Activated T-cell treated with anti-CD3 and anti-CD28 coated beads, Interleukin-2, amount 50 U/mL, for 72 hours (primary cell): ENCODE measurements at regions not wholly inside any gene's neighbourhood (a gene's known extent, or its start where the extent isn't known, plus 50 kb on each side); places are given as distances from the start of the nearest gene placed in this dataset.

Experiments used
- ATAC-seq, 2 donors: fragments of 150-1000 bp; cut with Tn5 transposase; replicated peaks in 1 of 2; 2 replicates each; pipeline ENCODE4 v1.10.0; 2021; ENCODE audit warnings: moderate library complexity in 2 of 2, mild to moderate bottlenecking in 1 of 2
- DNase-seq, 2 donors: peaks; one replicate each; pipeline ENCODE4 v3.0.0; 2021 to 2022; ENCODE audit warnings: mixed read lengths in 1 of 2
- H3K27ac Mint-ChIP-seq: one replicate; pipeline ENCODE4 v1.8.0; 2022; ENCODE audit warnings: mild to moderate bottlenecking, moderate library complexity, mixed read lengths
- H3K27me3 Mint-ChIP-seq: one replicate; pipeline ENCODE4 v1.8.0; 2022; ENCODE audit warnings: low read depth, mixed read lengths
- H3K36me3 Mint-ChIP-seq, 2 donors: one replicate each; pipeline ENCODE4 v1.8.0; 2022; ENCODE audit warnings: mixed read lengths in 2 of 2, mild to moderate bottlenecking in 1 of 2; ENCODE audit not compliant: insufficient read depth in 2 of 2
- H3K4me1 Mint-ChIP-seq: one replicate; pipeline ENCODE4 v1.8.0; 2022; ENCODE audit warnings: low read depth, mixed read lengths
- H3K4me3 Mint-ChIP-seq, 2 donors: one replicate each; pipeline ENCODE4 v1.8.0; 2022; ENCODE audit warnings: mild to moderate bottlenecking in 2 of 2, mixed read lengths in 2 of 2, moderate library complexity in 2 of 2
- H3K9me3 Mint-ChIP-seq, 2 donors: one replicate each; pipeline ENCODE4 v1.8.0; 2022; ENCODE audit warnings: mixed read lengths in 2 of 2

GRCh38 chr20:22652681-22653588 is 68.6 kb upstream of the FOXA2 start:
- no peak for ATAC-seq
- H3K9me3 Mint-ChIP-seq: peaks cover 0 to 1% of the 10 kb centered on the region in 2 donors
- no peak overlapping the region for H3K4me3 Mint-ChIP-seq

DNA sequence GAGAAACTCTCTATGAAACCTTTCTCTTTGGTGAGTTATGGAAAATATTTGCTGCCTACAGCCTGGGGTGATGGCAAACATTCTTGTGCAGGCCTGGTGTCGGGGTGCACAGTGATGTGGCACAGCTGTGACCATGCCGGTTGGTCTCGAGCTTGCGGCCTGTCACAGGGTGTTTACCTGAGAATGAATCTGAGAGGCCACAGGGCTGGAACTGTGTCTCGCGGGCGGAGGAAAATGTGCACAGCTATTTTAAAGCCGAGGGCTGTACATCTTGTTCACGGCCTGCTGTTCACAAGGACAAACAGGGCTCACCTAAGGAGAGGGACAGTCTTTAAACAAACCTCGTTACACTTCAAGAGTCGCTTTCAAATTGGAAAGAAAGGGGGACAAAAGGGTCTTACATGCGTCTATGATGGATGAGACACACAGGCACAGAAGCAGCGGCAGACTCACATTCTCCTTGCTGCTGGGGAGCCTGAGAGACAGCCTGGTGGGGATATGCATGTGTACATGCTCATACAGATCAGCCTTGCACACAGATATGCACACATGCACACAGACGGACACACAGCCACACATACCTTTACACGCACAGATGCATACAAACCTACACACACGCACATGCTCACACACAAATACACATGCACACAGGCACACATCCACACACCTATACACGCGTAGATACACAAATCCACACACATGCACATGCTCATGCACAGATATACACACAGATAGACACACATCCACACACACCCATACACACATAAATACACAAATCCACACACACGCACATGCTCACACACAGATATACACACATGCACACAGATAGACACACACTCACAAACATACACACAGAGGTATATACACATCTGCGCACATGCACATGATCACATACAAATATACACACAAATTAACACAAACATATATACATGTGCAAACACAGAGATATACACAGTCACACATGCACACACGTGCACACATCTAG is 69.6 kb upstream of the FOXA2 start:
- Mint-ChIP-seq H3K36me3 (no peaks in the 10 kb centered on the region), H3K27me3 (no peaks in the 10 kb centered on the region), H3K27ac (no peak overlapping the region), H3K4me1 (no peaks in the 10 kb centered on the region), H3K4me3 (no peak overlapping the region), H3K9me3 (peaks cover 0 to 1% of the 10 kb centered on the region in 2 donors)
- ATAC-seq: no peak
- DNase-seq: no peak

More at GRCh38 chr20:22652681-22653588, 68.6 kb upstream of the FOXA2 start:
- no peak overlapping the region for H3K27ac Mint-ChIP-seq
- no peak for DNase-seq
- H3K36me3 Mint-ChIP-seq: no peaks in the 10 kb centered on the region
- H3K4me1 Mint-ChIP-seq: no peaks in the 10 kb centered on the region
- H3K27me3 Mint-ChIP-seq: no peaks in the 10 kb centered on the region

- peaks cover 2 to 5% of the 10 kb centered on the region in 2 donors for H3K9me3 Mint-ChIP-seq
- H3K4me3 Mint-ChIP-seq: no peak overlapping the region
- H3K27ac Mint-ChIP-seq: no peak overlapping the region
- no peaks in the 10 kb centered on the region for H3K36me3 Mint-ChIP-seq
- H3K27me3 Mint-ChIP-seq: peaks cover 7% of the 10 kb centered on the region
- H3K4me1 Mint-ChIP-seq: no peaks in the 10 kb centered on the region
- no peak for ATAC-seq
- DNase-seq: no peak
Observed at GRCh38 chr20:22663528-22664025, 79.2 kb upstream of the FOXA2 start.

GRCh38 chr20:22667198-22667597 is 82.8 kb upstream of the FOXA2 start:
- ATAC-seq: no peak
- H3K27ac Mint-ChIP-seq: no peak overlapping the region
- no peak overlapping the region for H3K4me3 Mint-ChIP-seq
- peaks cover 5 to 7% of the 10 kb centered on the region in 2 donors for H3K9me3 Mint-ChIP-seq
- DNase-seq: no peak
- H3K4me1 Mint-ChIP-seq: no peaks in the 10 kb centered on the region
- peaks cover 13% of the 10 kb centered on the region for H3K27me3 Mint-ChIP-seq
- peaks cover 2 to 3% of the 10 kb centered on the region in 2 donors for H3K36me3 Mint-ChIP-seq

GRCh38 chr20:22672191-22672590 is 87.8 kb upstream of the FOXA2 start:
- H3K4me1 Mint-ChIP-seq: no peaks in the 10 kb centered on the region
- H3K36me3 Mint-ChIP-seq: peaks cover 2 to 3% of the 10 kb centered on the region in 2 donors
- no peak overlapping the region for H3K4me3 Mint-ChIP-seq
- DNase-seq (no peak), ATAC-seq (no peak)
- no peak overlapping the region for H3K27ac Mint-ChIP-seq
- H3K27me3 Mint-ChIP-seq: peaks cover 6% of the 10 kb centered on the region
- peaks cover 3 to 7% of the 10 kb centered on the region in 2 donors for H3K9me3 Mint-ChIP-seq

- H3K36me3 Mint-ChIP-seq: peaks cover 2 to 3% of the 10 kb centered on the region in 2 donors
- H3K9me3 Mint-ChIP-seq: peaks cover 3 to 4% of the 10 kb centered on the region in 2 donors
- H3K4me3 Mint-ChIP-seq: no peak overlapping the region
- H3K27me3 Mint-ChIP-seq: peaks cover 6% of the 10 kb centered on the region
- no peak overlapping the region for H3K27ac Mint-ChIP-seq
- DNase-seq (no peak), ATAC-seq (no peak)
- no peaks in the 10 kb centered on the region for H3K4me1 Mint-ChIP-seq
Observed at GRCh38 chr20:22673467-22673866, 89.1 kb upstream of the FOXA2 start.

- Mint-ChIP-seq H3K36me3 (no peaks in the 10 kb centered on the region), H3K27me3 (no peaks in the 10 kb centered on the region), H3K4me3 (no peak overlapping the region), H3K4me1 (no peaks in the 10 kb centered on the region), H3K9me3 (peaks cover 2 to 3% of the 10 kb centered on the region in 2 donors), H3K27ac (no peak overlapping the region)
- no peak for DNase-seq
- ATAC-seq: no peak
Observed at GRCh38 chr20:22675341-22675740, 91.0 kb upstream of the FOXA2 start.

GRCh38 chr20:22678678-22679077 is 94.3 kb upstream of the FOXA2 start:
- H3K9me3 Mint-ChIP-seq: peaks cover 2 to 3% of the 10 kb centered on the region in 2 donors
- DNase-seq: no peak
- ATAC-seq: no peak
- H3K36me3 Mint-ChIP-seq: no peaks in the 10 kb centered on the region
- H3K4me3 Mint-ChIP-seq: no peak overlapping the region
- no peaks in the 10 kb centered on the region for H3K27me3 Mint-ChIP-seq
- H3K4me1 Mint-ChIP-seq: no peaks in the 10 kb centered on the region
- H3K27ac Mint-ChIP-seq: no peak overlapping the region

GRCh38 chr20:22679197-22679596 is 94.8 kb upstream of the FOXA2 start:
- Mint-ChIP-seq H3K36me3 (no peaks in the 10 kb centered on the region), H3K27me3 (no peaks in the 10 kb centered on the region), H3K4me1 (no peaks in the 10 kb centered on the region), H3K4me3 (no peak overlapping the region), H3K27ac (no peak overlapping the region), H3K9me3 (peaks cover 2 to 3% of the 10 kb centered on the region in 2 donors)
- ATAC-seq (no peak), DNase-seq (no peak)

GRCh38 chr20:22680031-22680740 is 95.8 kb upstream of the FOXA2 start:
- DNase-seq: no peak
- ATAC-seq: no peak
- H3K27me3 Mint-ChIP-seq: no peaks in the 10 kb centered on the region
- H3K36me3 Mint-ChIP-seq: no peaks in the 10 kb centered on the region
- no peak overlapping the region for H3K27ac Mint-ChIP-seq
- H3K9me3 Mint-ChIP-seq: peaks cover 2 to 3% of the 10 kb centered on the region in 2 donors
- no peak overlapping the region for H3K4me3 Mint-ChIP-seq
- no peaks in the 10 kb centered on the region for H3K4me1 Mint-ChIP-seq

DNA sequence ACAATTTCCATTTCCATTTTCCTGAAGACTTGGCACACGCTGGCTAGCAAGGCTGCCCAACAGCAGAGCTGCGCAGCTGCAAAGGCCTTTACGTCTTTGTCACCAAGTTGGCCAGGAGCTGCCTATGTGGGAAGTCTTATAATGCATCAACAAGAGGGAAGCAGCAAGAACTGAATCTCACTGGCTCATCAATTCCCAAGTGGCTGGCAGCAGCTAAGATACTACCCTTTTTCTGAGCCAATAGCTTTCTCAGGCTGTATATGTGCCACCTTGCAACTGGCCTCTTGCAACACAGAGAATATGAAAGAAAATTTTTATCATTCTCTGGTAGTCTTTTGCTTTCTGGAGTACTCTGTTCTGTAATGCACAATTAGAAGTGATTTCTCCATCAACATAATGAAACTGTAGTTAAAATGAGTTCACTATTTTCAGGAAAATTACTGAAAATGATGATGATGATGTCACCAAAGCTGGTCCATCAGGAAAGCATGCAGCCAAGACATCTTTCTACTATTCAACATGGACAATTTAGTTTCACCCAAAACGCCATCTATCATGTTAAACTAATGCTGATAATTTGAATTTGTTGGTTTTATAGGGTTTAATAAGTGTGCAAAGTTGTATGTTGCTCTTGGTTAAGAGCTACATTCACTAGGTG is 97.3 kb upstream of the FOXA2 start:
- Mint-ChIP-seq H3K27me3 (no peaks in the 10 kb centered on the region), H3K4me1 (no peaks in the 10 kb centered on the region), H3K36me3 (no peaks in the 10 kb centered on the region), H3K27ac (no peak overlapping the region), H3K9me3 (peaks cover 2 to 3% of the 10 kb centered on the region in 2 donors), H3K4me3 (no peak overlapping the region)
- DNase-seq (no peak), ATAC-seq (no peak)

DNA sequence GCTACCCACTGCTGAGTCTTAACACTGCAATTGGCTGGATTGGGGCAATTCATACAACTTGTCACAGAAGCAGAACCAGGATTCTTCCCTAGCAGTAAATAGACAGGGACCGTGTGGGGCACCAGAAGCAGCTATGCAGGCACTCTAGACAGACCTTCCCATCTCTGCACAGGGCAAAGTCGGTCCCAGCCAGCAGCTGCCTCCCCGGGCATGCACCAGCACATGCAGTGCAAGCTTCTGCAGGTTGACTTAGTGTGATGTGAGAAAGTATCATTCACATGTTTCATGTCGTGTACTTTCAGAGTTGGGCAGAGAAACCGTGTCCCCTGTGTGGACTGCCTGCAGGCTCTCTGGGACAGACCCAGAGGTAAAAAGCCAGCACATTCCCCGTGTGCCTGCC is 98.0 kb upstream of the FOXA2 start:
- no peak for DNase-seq
- ATAC-seq: no peak
- no peak overlapping the region for H3K4me3 Mint-ChIP-seq

More for the DNA sequence above, 98.0 kb upstream of the FOXA2 start:
- Mint-ChIP-seq H3K27me3 (no peaks in the 10 kb centered on the region), H3K36me3 (no peaks in the 10 kb centered on the region), H3K4me1 (no peaks in the 10 kb centered on the region), H3K9me3 (peaks cover 0 to 3% of the 10 kb centered on the region in 2 donors), H3K27ac (no peak overlapping the region)
